Sciatic nerve (tissue), 2 donors: ENCODE measurements at regions not wholly inside any gene's neighbourhood (a gene's known extent, or its start where the extent isn't known, plus 50 kb on each side); places are given as distances from the start of the nearest gene placed in this dataset.

Source experiments
- ATAC-seq: fragments of 200-7000 bp; cut with Tn5 transposase; one replicate; pipeline ENCODE4 v1.9.1; 2020; ENCODE audit warnings: mild to moderate bottlenecking, moderate library complexity
- DNase-seq: peaks from one replicate; pipeline ENCODE4 v3.0.0-alpha.2; 2020; ENCODE audit warnings: low spot score
- intact Hi-C: fragments of 100-400 bp; cut with DNase I; formaldehyde crosslinking; loops from one replicate; pipeline ENCODE4 v1.14.2; 2022
- donor health status: DM: no; HTN: no; CAD: no.
- donor health status: DM: no; HTN: no; CAD: no.

- intact Hi-C loops = no loop called here
- ATAC-seq = no peak
Observed at GRCh38 chr21:33151941-33152731, 77.6 kb upstream of the IFNAR2 start.

GRCh38 chr21:33152732-33153130 is 77.0 kb upstream of the IFNAR2 start:
- intact Hi-C loops = no loop called here
- DNase-seq (no peak), ATAC-seq (no peak)

More at GRCh38 chr21:33151941-33152731, 77.6 kb upstream of the IFNAR2 start:
- no peak for DNase-seq

- intact Hi-C loops = no loop called here
- no peak for DNase-seq
- no peak for ATAC-seq
Observed at GRCh38 chr21:33155005-33155404, 74.7 kb upstream of the IFNAR2 start.

- ATAC-seq = no peak
- intact Hi-C loops = no loop called here
- no peak for DNase-seq
Observed at GRCh38 chr21:33155422-33155821, 74.3 kb upstream of the IFNAR2 start.

GRCh38 chr21:33157303-33157702 is 72.4 kb upstream of the IFNAR2 start:
- no peak for DNase-seq
- ATAC-seq = no peak
- intact Hi-C loops = no loop called here

GRCh38 chr21:33158654-33159053 is 71.1 kb upstream of the IFNAR2 start:
- DNase-seq (no peak), ATAC-seq (no peak)
- intact Hi-C loops = no loop called here

- DNase-seq = no peak
- ATAC-seq = peak; percentile 78
- intact Hi-C loops = no loop called here
Observed at GRCh38 chr21:33162436-33162951, 67.2 kb upstream of the IFNAR2 start.

GRCh38 chr21:33168886-33169285 is 60.9 kb upstream of the IFNAR2 start:
- ATAC-seq (no peak), DNase-seq (no peak)
- intact Hi-C loops = no loop called here

GRCh38 chr21:33169359-33169758 is 60.4 kb upstream of the IFNAR2 start:
- intact Hi-C loops = no loop called here
- DNase-seq (no peak), ATAC-seq (no peak)

- DNase-seq = no peak
- intact Hi-C loops = no loop called here
- no peak for ATAC-seq
Observed at GRCh38 chr21:33171616-33172169, 58.0 kb upstream of the IFNAR2 start.

GRCh38 chr21:33174756-33175155 is 55.0 kb upstream of the IFNAR2 start:
- no peak for DNase-seq
- no peak for ATAC-seq
- intact Hi-C loops = no loop called here
